ENCODE measurements at regions not wholly inside any gene's neighbourhood (a gene's known extent, or its start where the extent isn't known, plus 50 kb on each side); places are given as distances from the start of the nearest gene placed in this dataset.
"Not testable (repeated sequence)": the region's sequence is repeated elsewhere in the genome, so short reads cannot be mapped to it uniquely, and the experiment has no call there.

- DNase-seq, result no peak
These were observed 241.3 kb upstream of the FOXP2 start for GRCh38 chr7:114173170-114173890.

- not testable (repeated sequence) for DNase-seq
These were observed 245.2 kb upstream of the FOXP2 start for GRCh38 chr7:114169389-114169788.

- no peak for DNase-seq
These were observed 242.1 kb upstream of the PPP1R3A start for GRCh38 chr7:114160925-114161324.

GRCh38 chr7:114158854-114159253, 240.0 kb upstream of the PPP1R3A start:
- DNase-seq, result no peak

GRCh38 chr7:114158275-114158674, 239.5 kb upstream of the PPP1R3A start:
- no peak for DNase-seq

GRCh38 chr7:114156178-114156577, 237.4 kb upstream of the PPP1R3A start:
- no peak for DNase-seq

GRCh38 chr7:114155116-114156110, 236.6 kb upstream of the PPP1R3A start:
- no peak for DNase-seq

- DNase-seq, result no peak
These were observed 234.9 kb upstream of the PPP1R3A start for GRCh38 chr7:114153700-114154099.

GRCh38 chr7:114152314-114152938, 233.6 kb upstream of the PPP1R3A start:
- DNase-seq, result no peak

GRCh38 chr7:114151777-114152176, 233.0 kb upstream of the PPP1R3A start:
- no peak for DNase-seq

- no peak for DNase-seq
These were observed 231.9 kb upstream of the PPP1R3A start for GRCh38 chr7:114150689-114151088.

- no peak for DNase-seq
These were observed 230.0 kb upstream of the PPP1R3A start for GRCh38 chr7:114148779-114149178.

- DNase-seq, result no peak
These were observed 222.6 kb upstream of the PPP1R3A start for GRCh38 chr7:114141415-114141814.

- no peak for DNase-seq
These were observed 221.8 kb upstream of the PPP1R3A start for GRCh38 chr7:114140561-114140960.

GRCh38 chr7:114139690-114140089, 220.9 kb upstream of the PPP1R3A start:
- DNase-seq, result not testable (repeated sequence)

GRCh38 chr7:114138587-114138986, 219.8 kb upstream of the PPP1R3A start:
- DNase-seq, result no peak

- no peak for DNase-seq
These were observed 214.9 kb upstream of the PPP1R3A start for GRCh38 chr7:114133717-114134116.

GRCh38 chr7:114130866-114131265, 212.1 kb upstream of the PPP1R3A start:
- no peak for DNase-seq

GRCh38 chr7:114128880-114129279, 210.1 kb upstream of the PPP1R3A start:
- no peak for DNase-seq

- no peak for DNase-seq
These were observed 207.3 kb upstream of the PPP1R3A start for GRCh38 chr7:114126095-114126494.

- DNase-seq, result no peak
These were observed 194.0 kb upstream of the PPP1R3A start for GRCh38 chr7:114112806-114113205.

- no peak for DNase-seq
These were observed 191.9 kb upstream of the PPP1R3A start for GRCh38 chr7:114110666-114111065.

GRCh38 chr7:114109721-114110120, 190.9 kb upstream of the PPP1R3A start:
- no peak for DNase-seq
